22Rv1 (cell line): ENCODE measurements at regions not wholly inside any gene's neighbourhood (a gene's known extent, or its start where the extent isn't known, plus 50 kb on each side); places are given as distances from the start of the nearest gene placed in this dataset.

Experiments
- CTCF ChIP-seq: fragments of 450-650 bp; IDR thresholded peaks from 2 replicates; pipeline ENCODE4 v1.5.1; 2017; ENCODE audit warnings: mild to moderate bottlenecking
- ZFX ChIP-seq: fragments of 450-650 bp; IDR thresholded peaks from 2 replicates; pipeline ENCODE4 v1.6.1; 2017; ENCODE audit warnings: antibody characterized with exemption, borderline replicate concordance

DNA sequence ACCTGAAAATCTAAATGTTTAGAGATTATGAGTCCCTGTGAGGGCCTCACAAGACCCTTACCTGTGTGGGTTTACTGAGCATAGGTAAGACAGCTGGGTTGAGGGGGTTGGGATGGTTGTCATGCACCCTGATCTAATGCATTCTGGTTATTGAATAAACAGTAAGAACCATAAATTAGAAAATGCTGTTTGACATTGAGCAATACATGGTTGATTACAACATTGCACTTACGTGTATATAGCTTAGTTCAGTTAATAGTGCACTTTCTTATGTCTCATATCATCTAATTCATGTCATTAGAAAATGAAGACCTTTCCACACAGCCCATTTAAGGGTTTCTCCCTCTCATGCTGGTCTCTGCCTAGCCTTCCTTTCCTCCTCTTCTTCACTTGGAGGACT, 253.5 kb upstream of the ATP5MC3 start:
- TF ChIP-seq CTCF (no peak), ZFX (no peak)
